Astrocyte (in vitro differentiated cells and primary cell): ENCODE measurements at regions not wholly inside any gene's neighbourhood (a gene's known extent, or its start where the extent isn't known, plus 50 kb on each side); places are given as distances from the start of the nearest gene placed in this dataset.
"Not testable (repeated sequence)": the region's sequence is repeated elsewhere in the genome, so short reads cannot be mapped to it uniquely, and the experiment has no call there.

ENCODE experiments used
- EZH2 ChIP-seq: IDR thresholded peaks from 2 replicates; pipeline ENCODE4 v1.6.1; 2012; ENCODE audit warnings: mild to moderate bottlenecking, low read length, inconsistent platforms; ENCODE audit not compliant: insufficient read depth
- TF ChIP-seq, protein P1 (sequence below): IDR thresholded peaks from 2 replicates; pipeline ENCODE4 v1.5.1; 2011; ENCODE audit warnings: low read depth, mild to moderate bottlenecking, inconsistent platforms, low read length, moderate library complexity; ENCODE audit not compliant: insufficient read depth

DNA sequence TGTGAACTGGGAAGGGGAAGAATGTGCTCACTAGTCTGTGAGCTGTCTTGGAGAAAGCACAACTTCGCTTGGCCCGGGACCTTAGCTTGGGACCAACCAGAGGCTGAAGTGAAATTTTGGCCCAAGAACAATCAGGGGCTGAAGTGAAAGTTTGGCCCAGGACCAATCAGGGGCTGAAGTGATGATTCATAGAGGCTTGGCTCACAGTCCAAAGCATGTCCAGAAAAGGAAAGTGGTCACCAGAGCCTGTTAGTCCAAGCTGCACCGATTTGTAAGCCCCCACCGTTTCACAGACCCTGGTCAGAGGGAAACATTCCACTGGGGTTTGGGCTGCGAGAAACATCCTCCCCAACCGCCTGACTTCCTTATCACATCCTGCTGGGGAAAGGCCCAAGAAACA, 763.3 kb downstream of the SPATA31A7 start:
- not testable (repeated sequence) for TF ChIP-seq EZH2
- TF ChIP-seq, protein P1, sequence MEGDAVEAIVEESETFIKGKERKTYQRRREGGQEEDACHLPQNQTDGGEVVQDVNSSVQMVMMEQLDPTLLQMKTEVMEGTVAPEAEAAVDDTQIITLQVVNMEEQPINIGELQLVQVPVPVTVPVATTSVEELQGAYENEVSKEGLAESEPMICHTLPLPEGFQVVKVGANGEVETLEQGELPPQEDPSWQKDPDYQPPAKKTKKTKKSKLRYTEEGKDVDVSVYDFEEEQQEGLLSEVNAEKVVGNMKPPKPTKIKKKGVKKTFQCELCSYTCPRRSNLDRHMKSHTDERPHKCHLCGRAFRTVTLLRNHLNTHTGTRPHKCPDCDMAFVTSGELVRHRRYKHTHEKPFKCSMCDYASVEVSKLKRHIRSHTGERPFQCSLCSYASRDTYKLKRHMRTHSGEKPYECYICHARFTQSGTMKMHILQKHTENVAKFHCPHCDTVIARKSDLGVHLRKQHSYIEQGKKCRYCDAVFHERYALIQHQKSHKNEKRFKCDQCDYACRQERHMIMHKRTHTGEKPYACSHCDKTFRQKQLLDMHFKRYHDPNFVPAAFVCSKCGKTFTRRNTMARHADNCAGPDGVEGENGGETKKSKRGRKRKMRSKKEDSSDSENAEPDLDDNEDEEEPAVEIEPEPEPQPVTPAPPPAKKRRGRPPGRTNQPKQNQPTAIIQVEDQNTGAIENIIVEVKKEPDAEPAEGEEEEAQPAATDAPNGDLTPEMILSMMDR, result not testable (repeated sequence)
